WTC11 (cell line): ENCODE measurements at regions not wholly inside any gene's neighbourhood (a gene's known extent, or its start where the extent isn't known, plus 50 kb on each side); places are given as distances from the start of the nearest gene placed in this dataset.

Source experiments
- AFF4 ChIP-seq: sonication (generic); formaldehyde crosslinking; IDR thresholded peaks from 2 replicates; pipeline ENCODE4 v1.8.1; 2023; ENCODE audit warnings: mild to moderate bottlenecking, missing genetic modification reagents, borderline replicate concordance
- GABPB1 ChIP-seq: sonication (generic); formaldehyde crosslinking; IDR thresholded peaks from 2 replicates; pipeline ENCODE4 v1.8.1; 2023; ENCODE audit warnings: mild to moderate bottlenecking, missing genetic modification reagents
- TF ChIP-seq, protein P1 (sequence below): sonication (generic); formaldehyde crosslinking; IDR thresholded peaks from 2 replicates; pipeline ENCODE4 v1.8.1; 2022; ENCODE audit warnings: mild to moderate bottlenecking, moderate library complexity, missing genetic modification reagents
- TF ChIP-seq, protein P2 (sequence below): fragments of 200-600 bp; IDR thresholded peaks from 2 replicates; pipeline ENCODE4 v1.8.0; 2022; ENCODE audit warnings: antibody characterized with exemption

DNA sequence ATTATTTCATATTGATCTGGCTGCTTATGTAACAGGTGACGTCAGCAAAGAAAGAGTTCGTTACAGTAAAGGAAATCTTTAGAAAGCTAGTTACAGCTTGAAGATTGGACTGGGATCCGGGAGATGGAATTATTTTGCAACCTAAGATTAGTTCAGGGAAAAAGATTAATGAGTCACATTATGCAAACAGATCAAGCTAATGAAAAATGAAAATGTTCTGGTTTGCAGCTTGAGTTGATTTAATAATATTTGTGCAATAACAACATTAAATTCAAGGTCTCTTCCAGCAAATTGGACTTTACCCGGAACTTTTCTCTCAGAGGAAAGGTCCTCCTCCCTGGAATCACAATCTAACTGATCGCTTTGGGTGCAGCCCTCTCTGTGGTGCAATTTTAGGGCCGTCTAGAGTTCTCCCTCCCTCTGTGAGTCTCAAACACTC, 119.5 kb downstream of the OTUD1 start:
- no peak for TF ChIP-seq AFF4 (CRISPR knock-in tag)
- TF ChIP-seq, protein P1, sequence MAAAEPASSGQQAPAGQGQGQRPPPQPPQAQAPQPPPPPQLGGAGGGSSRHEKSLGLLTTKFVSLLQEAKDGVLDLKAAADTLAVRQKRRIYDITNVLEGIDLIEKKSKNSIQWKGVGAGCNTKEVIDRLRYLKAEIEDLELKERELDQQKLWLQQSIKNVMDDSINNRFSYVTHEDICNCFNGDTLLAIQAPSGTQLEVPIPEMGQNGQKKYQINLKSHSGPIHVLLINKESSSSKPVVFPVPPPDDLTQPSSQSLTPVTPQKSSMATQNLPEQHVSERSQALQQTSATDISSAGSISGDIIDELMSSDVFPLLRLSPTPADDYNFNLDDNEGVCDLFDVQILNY (CRISPR knock-in tag) = no peak
- TF ChIP-seq, protein P2, sequence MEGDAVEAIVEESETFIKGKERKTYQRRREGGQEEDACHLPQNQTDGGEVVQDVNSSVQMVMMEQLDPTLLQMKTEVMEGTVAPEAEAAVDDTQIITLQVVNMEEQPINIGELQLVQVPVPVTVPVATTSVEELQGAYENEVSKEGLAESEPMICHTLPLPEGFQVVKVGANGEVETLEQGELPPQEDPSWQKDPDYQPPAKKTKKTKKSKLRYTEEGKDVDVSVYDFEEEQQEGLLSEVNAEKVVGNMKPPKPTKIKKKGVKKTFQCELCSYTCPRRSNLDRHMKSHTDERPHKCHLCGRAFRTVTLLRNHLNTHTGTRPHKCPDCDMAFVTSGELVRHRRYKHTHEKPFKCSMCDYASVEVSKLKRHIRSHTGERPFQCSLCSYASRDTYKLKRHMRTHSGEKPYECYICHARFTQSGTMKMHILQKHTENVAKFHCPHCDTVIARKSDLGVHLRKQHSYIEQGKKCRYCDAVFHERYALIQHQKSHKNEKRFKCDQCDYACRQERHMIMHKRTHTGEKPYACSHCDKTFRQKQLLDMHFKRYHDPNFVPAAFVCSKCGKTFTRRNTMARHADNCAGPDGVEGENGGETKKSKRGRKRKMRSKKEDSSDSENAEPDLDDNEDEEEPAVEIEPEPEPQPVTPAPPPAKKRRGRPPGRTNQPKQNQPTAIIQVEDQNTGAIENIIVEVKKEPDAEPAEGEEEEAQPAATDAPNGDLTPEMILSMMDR = no peak
- TF ChIP-seq GABPB1 (CRISPR knock-in tag) = no peak
